ENCODE measurements at regions not wholly inside any gene's neighbourhood (a gene's known extent, or its start where the extent isn't known, plus 50 kb on each side); places are given as distances from the start of the nearest gene placed in this dataset.

GRCh38 chr2:163919717-163920116 lies 183.9 kb upstream of the FIGN start:
- no peak for TF ChIP-seq YY1 (IDR thresholded peaks at IDR 0.05; ENCODE audit: low read depth)
- peak; percentile 56; the same call in 1 of the 2 replicates for TF ChIP-seq CEBPB (IDR thresholded peaks at IDR 0.05)

DNA sequence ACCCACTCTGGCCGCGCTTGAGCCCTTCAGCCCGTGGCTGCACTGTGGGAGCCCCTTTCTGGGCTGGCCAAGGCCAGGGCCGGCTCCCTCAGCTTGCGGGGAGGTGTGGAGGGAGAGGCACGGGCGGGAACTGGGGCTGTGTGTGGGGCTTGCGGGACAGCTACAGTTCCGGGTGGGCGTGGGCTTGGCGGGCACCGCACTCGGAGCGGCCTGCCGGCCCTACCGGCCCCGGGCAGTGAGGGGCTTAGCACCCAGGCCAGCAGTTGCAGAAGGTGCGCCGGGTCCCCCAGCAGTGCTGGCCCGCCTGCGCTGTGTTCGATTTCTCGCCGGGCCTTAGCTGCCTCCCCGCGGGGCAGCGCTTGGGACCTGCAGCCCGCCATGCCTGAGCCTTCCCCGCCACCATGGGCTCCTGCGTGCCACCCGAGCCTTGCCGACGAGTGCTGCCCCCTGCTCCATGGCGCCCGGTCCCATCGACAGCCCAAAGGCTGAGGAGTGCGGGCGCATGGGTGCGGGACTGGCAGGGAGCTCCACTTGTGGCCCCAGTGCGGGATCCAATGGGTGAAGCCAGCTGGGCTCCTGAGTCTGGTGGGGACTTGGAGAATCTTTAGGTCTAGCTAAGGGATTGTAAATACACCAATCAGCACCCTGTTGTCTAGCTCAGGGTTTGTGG lies 173.7 kb upstream of the FIGN start:
- TF ChIP-seq TAF1 (IDR thresholded peaks at IDR 0.05; ENCODE audit: low read depth) (no peak), NFIC (IDR thresholded peaks at IDR 0.05) (no peak), RAD21 (IDR thresholded peaks at IDR 0.05; ENCODE audit: low read depth) (no peak), CREB1 (IDR thresholded peaks at IDR 0.05; ENCODE audit: low read depth) (no peak), FOXM1 (IDR thresholded peaks at IDR 0.05; ENCODE audit: borderline replicate concordance, low read depth) (no peak), EGR1 (IDR thresholded peaks at IDR 0.05) (no peak), ZBTB7A (IDR thresholded peaks at IDR 0.05; ENCODE audit: low read depth) (no peak), TEAD4 (IDR thresholded peaks at IDR 0.05) (no peak), YY1 (IDR thresholded peaks at IDR 0.05; ENCODE audit: low read depth) (no peak), EP300 (IDR thresholded peaks at IDR 0.05; ENCODE audit: borderline replicate concordance) (no peak)
- TF ChIP-seq, protein P1, sequence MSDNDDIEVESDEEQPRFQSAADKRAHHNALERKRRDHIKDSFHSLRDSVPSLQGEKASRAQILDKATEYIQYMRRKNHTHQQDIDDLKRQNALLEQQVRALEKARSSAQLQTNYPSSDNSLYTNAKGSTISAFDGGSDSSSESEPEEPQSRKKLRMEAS (IDR thresholded peaks at IDR 0.05) = no peak
- TF ChIP-seq, protein P2, sequence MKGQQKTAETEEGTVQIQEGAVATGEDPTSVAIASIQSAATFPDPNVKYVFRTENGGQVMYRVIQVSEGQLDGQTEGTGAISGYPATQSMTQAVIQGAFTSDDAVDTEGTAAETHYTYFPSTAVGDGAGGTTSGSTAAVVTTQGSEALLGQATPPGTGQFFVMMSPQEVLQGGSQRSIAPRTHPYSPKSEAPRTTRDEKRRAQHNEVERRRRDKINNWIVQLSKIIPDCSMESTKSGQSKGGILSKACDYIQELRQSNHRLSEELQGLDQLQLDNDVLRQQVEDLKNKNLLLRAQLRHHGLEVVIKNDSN (IDR thresholded peaks at IDR 0.05) = no peak
- TF ChIP-seq, protein P3, sequence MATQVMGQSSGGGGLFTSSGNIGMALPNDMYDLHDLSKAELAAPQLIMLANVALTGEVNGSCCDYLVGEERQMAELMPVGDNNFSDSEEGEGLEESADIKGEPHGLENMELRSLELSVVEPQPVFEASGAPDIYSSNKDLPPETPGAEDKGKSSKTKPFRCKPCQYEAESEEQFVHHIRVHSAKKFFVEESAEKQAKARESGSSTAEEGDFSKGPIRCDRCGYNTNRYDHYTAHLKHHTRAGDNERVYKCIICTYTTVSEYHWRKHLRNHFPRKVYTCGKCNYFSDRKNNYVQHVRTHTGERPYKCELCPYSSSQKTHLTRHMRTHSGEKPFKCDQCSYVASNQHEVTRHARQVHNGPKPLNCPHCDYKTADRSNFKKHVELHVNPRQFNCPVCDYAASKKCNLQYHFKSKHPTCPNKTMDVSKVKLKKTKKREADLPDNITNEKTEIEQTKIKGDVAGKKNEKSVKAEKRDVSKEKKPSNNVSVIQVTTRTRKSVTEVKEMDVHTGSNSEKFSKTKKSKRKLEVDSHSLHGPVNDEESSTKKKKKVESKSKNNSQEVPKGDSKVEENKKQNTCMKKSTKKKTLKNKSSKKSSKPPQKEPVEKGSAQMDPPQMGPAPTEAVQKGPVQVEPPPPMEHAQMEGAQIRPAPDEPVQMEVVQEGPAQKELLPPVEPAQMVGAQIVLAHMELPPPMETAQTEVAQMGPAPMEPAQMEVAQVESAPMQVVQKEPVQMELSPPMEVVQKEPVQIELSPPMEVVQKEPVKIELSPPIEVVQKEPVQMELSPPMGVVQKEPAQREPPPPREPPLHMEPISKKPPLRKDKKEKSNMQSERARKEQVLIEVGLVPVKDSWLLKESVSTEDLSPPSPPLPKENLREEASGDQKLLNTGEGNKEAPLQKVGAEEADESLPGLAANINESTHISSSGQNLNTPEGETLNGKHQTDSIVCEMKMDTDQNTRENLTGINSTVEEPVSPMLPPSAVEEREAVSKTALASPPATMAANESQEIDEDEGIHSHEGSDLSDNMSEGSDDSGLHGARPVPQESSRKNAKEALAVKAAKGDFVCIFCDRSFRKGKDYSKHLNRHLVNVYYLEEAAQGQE (IDR thresholded peaks at IDR 0.05; ENCODE audit: low read depth) = no peak

DNA sequence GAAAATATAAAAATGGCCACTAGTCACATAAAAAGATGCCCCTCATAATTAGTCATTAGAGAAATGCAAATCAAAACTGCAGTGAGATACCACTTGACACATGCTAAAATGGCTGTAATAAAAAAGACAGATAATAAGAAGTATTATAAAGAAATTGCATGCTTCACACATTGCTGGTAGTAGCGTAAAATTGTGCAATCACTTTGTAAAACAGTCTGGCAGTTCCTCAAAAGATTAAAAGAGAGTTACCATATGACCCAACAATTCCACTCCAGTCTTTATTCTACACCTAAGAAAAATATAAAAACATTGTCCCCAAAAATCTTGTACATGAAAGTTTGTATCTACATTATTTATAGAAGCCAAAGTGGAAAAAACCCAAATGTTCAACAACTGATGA lies 170.6 kb upstream of the FIGN start:
- TF ChIP-seq CREB1 (IDR thresholded peaks at IDR 0.05; ENCODE audit: low read depth) (no peak), EP300 (IDR thresholded peaks at IDR 0.05; ENCODE audit: borderline replicate concordance) (no peak), CEBPB (IDR thresholded peaks at IDR 0.05) (no peak), TAF1 (IDR thresholded peaks at IDR 0.05; ENCODE audit: low read depth) (no peak), RAD21 (IDR thresholded peaks at IDR 0.05; ENCODE audit: low read depth) (no peak), TCF12 (IDR thresholded peaks at IDR 0.05; ENCODE audit: low read depth) (no peak), EGR1 (IDR thresholded peaks at IDR 0.05) (no peak), FOXM1 (IDR thresholded peaks at IDR 0.05; ENCODE audit: borderline replicate concordance, low read depth) (no peak)
- TF ChIP-seq, protein P3 (IDR thresholded peaks at IDR 0.05; ENCODE audit: low read depth) = no peak
- TF ChIP-seq, protein P2 (IDR thresholded peaks at IDR 0.05) = no peak

DNA sequence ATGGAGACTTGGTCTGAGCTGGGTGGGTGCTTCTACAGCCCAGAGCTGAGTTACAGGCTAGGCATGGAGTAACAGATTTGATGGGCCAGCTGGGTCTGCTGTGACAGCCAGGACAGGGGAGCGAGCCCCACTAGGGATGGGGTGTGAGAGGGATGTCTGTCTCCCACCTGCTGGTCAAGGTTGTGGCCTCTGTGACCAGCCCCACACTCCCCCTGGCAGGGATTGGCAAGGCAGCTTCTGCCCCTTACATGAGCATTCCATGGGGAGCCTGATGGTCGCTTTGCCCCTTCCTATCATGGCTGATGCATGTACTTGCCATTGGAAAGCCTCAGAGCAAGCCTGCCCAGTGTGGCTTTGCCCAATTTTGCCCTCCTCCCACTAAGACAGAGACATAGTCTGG lies 162.0 kb upstream of the FIGN start:
- TF ChIP-seq CEBPB (IDR thresholded peaks at IDR 0.05) (no peak), YY1 (IDR thresholded peaks at IDR 0.05; ENCODE audit: low read depth) (no peak), TAF1 (IDR thresholded peaks at IDR 0.05; ENCODE audit: low read depth) (no peak), EP300 (IDR thresholded peaks at IDR 0.05; ENCODE audit: borderline replicate concordance) (no peak), TEAD4 (IDR thresholded peaks at IDR 0.05) (no peak), FOXM1 (IDR thresholded peaks at IDR 0.05; ENCODE audit: borderline replicate concordance, low read depth) (no peak), EGR1 (IDR thresholded peaks at IDR 0.05) (no peak)
- TF ChIP-seq, protein P2 (IDR thresholded peaks at IDR 0.05) = no peak
- TF ChIP-seq, protein P3 (IDR thresholded peaks at IDR 0.05; ENCODE audit: low read depth) = no peak
- TF ChIP-seq, protein P1 (IDR thresholded peaks at IDR 0.05) = no peak

Data from Ishikawa (cell line).